SK-N-SH (cell line): ENCODE measurements at regions not wholly inside any gene's neighbourhood (a gene's known extent, or its start where the extent isn't known, plus 50 kb on each side); places are given as distances from the start of the nearest gene placed in this dataset.
"Not testable (repeated sequence)": the region's sequence is repeated elsewhere in the genome, so short reads cannot be mapped to it uniquely, and the experiment has no call there.

Experiments
- CTCF ChIA-PET: fragments of 300-600, 350-600 bp; formaldehyde crosslinking; extraction: SDS; loops from one replicate; lab custom pipeline; 2021; lab: Yijun Ruan, JAX
- POLR2A ChIA-PET: fragments of 350-600 bp; sonication (Branson Sonifier 250); formaldehyde crosslinking; extraction: SDS; loops from one replicate; lab custom pipeline; 2020; ENCODE audit warnings: antibody characterized with exemption, inconsistent platforms; lab: Yijun Ruan, JAX
- DNase-seq: peaks from one replicate; pipeline ENCODE4 v3.0.0; 2012
- H2AFZ ChIP-seq: fragments of 200-600 bp; sonication (generic); 2 replicates; pipeline ENCODE4 v1.8.1; 2016; ENCODE audit warnings: antibody characterized with exemption, mild to moderate bottlenecking, low read depth
- H3F3A ChIP-seq: fragments of 200-600 bp; sonication (generic); replicated peaks from 2 replicates; pipeline ENCODE3; 2016; ENCODE audit warnings: antibody characterized with exemption, mild to moderate bottlenecking; ENCODE audit not compliant: insufficient read depth
- H3K27ac ChIP-seq, 2 experiments: fragments of 200-500 bp in 1 of 2; fragments of 200-600 bp in 1 of 2; sonication (Bioruptor generic) in 1 of 2; sonication (generic), shearing (Covaris generic) in 1 of 2; 2 replicates each; pipeline versions ENCODE4 v1.5.1 to v1.6.1; 2014 to 2016; ENCODE audit warnings: low read depth in 2 of 2, inconsistent platforms in 1 of 2, low read length in 1 of 2, mild to moderate bottlenecking in 1 of 2, mixed read lengths in 1 of 2
- H3K27me3 ChIP-seq: fragments of 200-600 bp; sonication (generic), shearing (Covaris generic); 2 replicates; pipeline ENCODE4 v1.6.1; 2016; ENCODE audit warnings: mixed run types; ENCODE audit not compliant: insufficient read depth
- H3K36me3 ChIP-seq, 2 experiments: fragments of 200-500 bp in 1 of 2; fragments of 200-600 bp in 1 of 2; sonication (Bioruptor generic) in 1 of 2; sonication (generic) in 1 of 2; replicated peaks in 1 of 2; 2 replicates each; pipeline versions ENCODE3 to v1.5.1; 2014 to 2016; ENCODE audit warnings: low read length in 1 of 2, mild to moderate bottlenecking in 1 of 2; ENCODE audit not compliant: insufficient read depth in 2 of 2, control insufficient read depth in 1 of 2
- H3K4me1 ChIP-seq, 2 experiments: fragments of 200-500 bp in 1 of 2; fragments of 200-600 bp in 1 of 2; sonication (Bioruptor generic) in 1 of 2; sonication (generic), shearing (Covaris generic) in 1 of 2; 2 replicates each; pipeline versions ENCODE4 v1.5.1 to v1.6.1; 2014 to 2016; ENCODE audit warnings: low read depth in 1 of 2, low read length in 1 of 2, mixed run types in 1 of 2; ENCODE audit not compliant: insufficient read depth in 2 of 2, control insufficient read depth in 1 of 2
- H3K4me2 ChIP-seq: fragments of 200-600 bp; sonication (generic), shearing (Covaris generic); 2 replicates; pipeline ENCODE4 v1.6.1; 2017; ENCODE audit warnings: mixed run types
- H3K4me3 ChIP-seq, 2 experiments: fragments of 200-500 bp in 1 of 2; fragments of 200-600 bp in 1 of 2; sonication (Bioruptor generic) in 1 of 2; sonication (generic), shearing (Covaris generic) in 1 of 2; 2 replicates each; pipeline versions ENCODE4 v1.5.1 to v1.8.1; 2014 to 2016; ENCODE audit warnings: low read depth in 2 of 2, inconsistent platforms in 1 of 2, low read length in 1 of 2, mild to moderate bottlenecking in 1 of 2, mixed read lengths in 1 of 2, moderate library complexity in 1 of 2
- H3K79me2 ChIP-seq: fragments of 200-600 bp; sonication (generic); 2 replicates; pipeline ENCODE4 v1.8.1; 2017; ENCODE audit warnings: mild to moderate bottlenecking; ENCODE audit not compliant: insufficient read depth
- H3K9ac ChIP-seq: fragments of 200-600 bp; sonication (generic); 2 replicates; pipeline ENCODE4 v1.6.1; 2017; ENCODE audit warnings: mixed run types
- H3K9me2 ChIP-seq: fragments of 200-600 bp; sonication (generic); 2 replicates; pipeline ENCODE4 v1.6.1; 2017; ENCODE audit warnings: mixed run types
- H3K9me3 ChIP-seq: fragments of 200-600 bp; sonication (generic); 2 replicates; pipeline ENCODE4 v1.6.1; 2017; ENCODE audit warnings: mixed run types, mild to moderate bottlenecking, moderate library complexity
- H4K20me1 ChIP-seq: fragments of 200-600 bp; sonication (generic); 2 replicates; pipeline ENCODE4 v1.6.1; 2017; ENCODE audit warnings: mild to moderate bottlenecking, mixed run types; ENCODE audit not compliant: insufficient read depth
- FOSL2 ChIP-seq: IDR thresholded peaks from 2 replicates; pipeline ENCODE4 v1.4.0; 2012; ENCODE audit warnings: low read depth, mild to moderate bottlenecking, moderate library complexity, borderline replicate concordance
- FOXJ3 ChIP-seq: sonication (generic); formaldehyde crosslinking; IDR thresholded peaks from 2 replicates; pipeline ENCODE4 v1.5.1; 2020; ENCODE audit warnings: mild to moderate bottlenecking, missing genetic modification reagents
- FOXM1 ChIP-seq: IDR thresholded peaks from 2 replicates; pipeline ENCODE4 v1.4.0; 2012; ENCODE audit warnings: low read depth, mild to moderate bottlenecking
- GABPA ChIP-seq: IDR thresholded peaks from 2 replicates; pipeline ENCODE4 v1.4.0; 2012; ENCODE audit warnings: low read depth, mild to moderate bottlenecking
- IRF3 ChIP-seq: fragments of 150-350 bp; IDR thresholded peaks from 2 replicates; pipeline ENCODE4 v1.6.1; 2016; ENCODE audit warnings: mild to moderate bottlenecking, low read depth, low read length
- MAX ChIP-seq: IDR thresholded peaks from 2 replicates; pipeline ENCODE4 v1.4.0; 2012; ENCODE audit warnings: low read depth
- MXI1 ChIP-seq: IDR thresholded peaks from 2 replicates; pipeline ENCODE4 v1.6.1; 2012; ENCODE audit warnings: mild to moderate bottlenecking, low read depth, low read length, improper control_type of control experiment
- NFIC ChIP-seq: IDR thresholded peaks from 2 replicates; pipeline ENCODE4 v1.4.0; 2012; ENCODE audit warnings: borderline replicate concordance
- PBX3 ChIP-seq: IDR thresholded peaks from 2 replicates; pipeline ENCODE4; 2012
- POLR2AphosphoS5 ChIP-seq: IDR thresholded peaks from 2 replicates; pipeline ENCODE4 v1.6.1; 2012; ENCODE audit warnings: low read depth, low read length
- RAD21 ChIP-seq: IDR thresholded peaks from 2 replicates; pipeline ENCODE4 v1.6.1; 2012; ENCODE audit warnings: mild to moderate bottlenecking, low read length
- SMC3 ChIP-seq: IDR thresholded peaks from 2 replicates; pipeline ENCODE4 v1.6.1; 2012; ENCODE audit warnings: low read depth, low read length, improper control_type of control experiment
- TAF1 ChIP-seq: IDR thresholded peaks from 2 replicates; pipeline ENCODE4 v1.6.1; 2012; ENCODE audit warnings: low read depth, mild to moderate bottlenecking, low read length, moderate library complexity, borderline replicate concordance
- TEAD4 ChIP-seq: IDR thresholded peaks from 2 replicates; pipeline ENCODE4 v1.4.0; 2012; ENCODE audit warnings: mild to moderate bottlenecking, borderline replicate concordance; ENCODE audit not compliant: insufficient read depth
- USF1 ChIP-seq: IDR thresholded peaks from 2 replicates; pipeline ENCODE4 v1.4.0; 2012; ENCODE audit warnings: low read depth, borderline replicate concordance
- USF2 ChIP-seq: fragments of 150-350 bp; IDR thresholded peaks from 2 replicates; pipeline ENCODE4 v1.6.1; 2017; ENCODE audit warnings: antibody characterized with exemption, low read length, low read depth, borderline replicate concordance
- WGBS: methylation state at CpG from one replicate; pipeline ENCODE4 v1.1.6; 2017; ENCODE audit warnings: low lambda C conversion rate; 5-methylcytosine and 5-hydroxymethylcytosine counted together

GRCh38 chr22:11597666-11598358, 3930.2 kb upstream of the OR11H1 start:
- H3K9me3 ChIP-seq, H4K20me1 ChIP-seq, H3K9ac ChIP-seq, POLR2A ChIA-PET, H3K79me2 ChIP-seq, H3K9me2 ChIP-seq, H3F3A ChIP-seq, DNase-seq, H3K4me2 ChIP-seq, H3K4me1 ChIP-seq, CTCF ChIA-PET, H3K36me3 ChIP-seq, H3K27me3 ChIP-seq, H3K4me3 ChIP-seq, H3K27ac ChIP-seq, H2AFZ ChIP-seq: not testable (repeated sequence)
- WGBS, result 12% methylated on average over 33 of the region's 33 CpGs
- peak; percentile 12; the same call in 1 of the 2 replicates for TF ChIP-seq RAD21

- Histone ChIP-seq H3K4me1 (no peaks in the 10 kb centered on the region), H3K27me3 (no peaks in the 10 kb centered on the region), H3F3A (no peaks in the 10 kb centered on the region), H3K4me3 (no peak overlapping the region), H3K27ac (no peak overlapping the region), H3K4me2 (no peak overlapping the region), H3K9me3 (no peaks in the 10 kb centered on the region), H3K36me3 (peaks cover 0 to 3% of the 10 kb centered on the region in 2 experiments), H3K9ac (no peak overlapping the region), H3K9me2 (no peaks in the 10 kb centered on the region), H3K79me2 (no peaks in the 10 kb centered on the region), H2AFZ (no peak overlapping the region), H4K20me1 (no peaks in the 10 kb centered on the region)
- TF ChIP-seq TAF1, result no peak
- no peak for TF ChIP-seq MXI1
- no peak for TF ChIP-seq FOSL2
- TF ChIP-seq GABPA, result no peak
- TF ChIP-seq POLR2AphosphoS5, result no peak
- TF ChIP-seq NFIC, result no peak
- TF ChIP-seq USF1, result no peak
- no peak for TF ChIP-seq IRF3
- no peak for TF ChIP-seq TEAD4
- TF ChIP-seq USF2, result no peak
- TF ChIP-seq PBX3, result no peak
- TF ChIP-seq MAX, result no peak
- TF ChIP-seq FOXM1, result no peak
- no peak for TF ChIP-seq FOXJ3 (CRISPR knock-in tag)
- TF ChIP-seq SMC3, result no peak
- no peak for DNase-seq
- ChIA-PET POLR2A (no interaction called here), CTCF (no interaction called here)
- 10% methylated on average over 42 of the region's 44 CpGs for WGBS
Observed at GRCh38 chr22:11598492-11599440, 3929.2 kb upstream of the OR11H1 start.

- H3K27ac ChIP-seq, H4K20me1 ChIP-seq, H3K4me1 ChIP-seq, H3K9me3 ChIP-seq, H3K36me3 ChIP-seq, H2AFZ ChIP-seq, CTCF ChIA-PET, POLR2A ChIA-PET, H3K9ac ChIP-seq, DNase-seq, H3K4me2 ChIP-seq, H3K9me2 ChIP-seq, H3F3A ChIP-seq, H3K4me3 ChIP-seq, H3K79me2 ChIP-seq, H3K27me3 ChIP-seq: not testable (repeated sequence)
- 0% methylated on average over 2 of the region's 19 CpGs for WGBS
Observed at GRCh38 chr22:11599456-11599855, 3928.5 kb upstream of the OR11H1 start.
